ENCODE measurements at regions not wholly inside any gene's neighbourhood (a gene's known extent, or its start where the extent isn't known, plus 50 kb on each side); places are given as distances from the start of the nearest gene placed in this dataset.

DNA sequence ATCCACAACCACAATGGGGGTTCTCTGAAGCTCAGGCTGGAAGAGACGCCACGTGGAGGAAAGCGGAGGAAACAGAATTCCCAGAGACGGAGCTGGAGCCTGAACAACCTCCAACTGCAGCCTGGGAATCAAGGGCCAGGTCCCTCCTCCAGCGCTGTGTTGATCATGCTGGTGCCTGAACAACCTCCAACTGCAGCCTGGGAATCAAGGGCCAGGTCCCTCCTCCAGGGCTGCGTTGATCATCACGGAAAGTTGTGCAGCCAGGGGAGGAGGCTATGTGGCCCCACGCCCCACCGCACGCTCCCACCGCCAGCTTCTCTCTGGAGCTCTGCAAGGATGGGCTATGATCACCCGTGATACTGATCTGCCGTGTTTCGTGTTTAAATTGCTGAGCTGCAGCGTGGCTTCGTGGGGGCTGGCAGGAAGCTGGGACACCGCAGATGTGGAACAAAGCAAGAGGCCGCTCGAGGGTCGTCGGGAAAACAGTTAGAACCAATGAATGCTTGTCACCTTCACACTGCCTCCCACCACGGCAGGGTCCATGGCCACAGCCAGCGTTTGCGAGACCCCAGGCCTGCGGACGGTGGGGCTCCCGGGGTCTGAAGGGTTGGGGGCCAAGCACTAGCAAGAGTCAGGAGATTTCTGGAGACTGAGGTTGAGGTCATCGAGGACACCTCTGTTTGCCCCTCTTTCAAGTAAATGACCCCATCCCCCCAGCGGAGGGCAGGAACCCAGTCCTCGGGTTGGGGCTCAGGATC lies 51.8 kb upstream of the FBRSL1 start:
- TF ChIP-seq POLR2AphosphoS5 (IDR thresholded peaks at IDR 0.05) = no peak
- no peak for TF ChIP-seq EP300 (IDR thresholded peaks at IDR 0.05)
- TF ChIP-seq, protein P1, sequence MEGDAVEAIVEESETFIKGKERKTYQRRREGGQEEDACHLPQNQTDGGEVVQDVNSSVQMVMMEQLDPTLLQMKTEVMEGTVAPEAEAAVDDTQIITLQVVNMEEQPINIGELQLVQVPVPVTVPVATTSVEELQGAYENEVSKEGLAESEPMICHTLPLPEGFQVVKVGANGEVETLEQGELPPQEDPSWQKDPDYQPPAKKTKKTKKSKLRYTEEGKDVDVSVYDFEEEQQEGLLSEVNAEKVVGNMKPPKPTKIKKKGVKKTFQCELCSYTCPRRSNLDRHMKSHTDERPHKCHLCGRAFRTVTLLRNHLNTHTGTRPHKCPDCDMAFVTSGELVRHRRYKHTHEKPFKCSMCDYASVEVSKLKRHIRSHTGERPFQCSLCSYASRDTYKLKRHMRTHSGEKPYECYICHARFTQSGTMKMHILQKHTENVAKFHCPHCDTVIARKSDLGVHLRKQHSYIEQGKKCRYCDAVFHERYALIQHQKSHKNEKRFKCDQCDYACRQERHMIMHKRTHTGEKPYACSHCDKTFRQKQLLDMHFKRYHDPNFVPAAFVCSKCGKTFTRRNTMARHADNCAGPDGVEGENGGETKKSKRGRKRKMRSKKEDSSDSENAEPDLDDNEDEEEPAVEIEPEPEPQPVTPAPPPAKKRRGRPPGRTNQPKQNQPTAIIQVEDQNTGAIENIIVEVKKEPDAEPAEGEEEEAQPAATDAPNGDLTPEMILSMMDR (IDR thresholded peaks at IDR 0.05) = no peak

All from esophagus muscularis mucosa (tissue), 4 donors.